NCI-H2227 treated with DMSO at 0.1 percent for 48 hours (cell line): ENCODE measurements at regions not wholly inside any gene's neighbourhood (a gene's known extent, or its start where the extent isn't known, plus 50 kb on each side); places are given as distances from the start of the nearest gene placed in this dataset.
"Not testable (repeated sequence)": the region's sequence is repeated elsewhere in the genome, so short reads cannot be mapped to it uniquely, and the experiment has no call there.

Source experiments
- DNase-seq: peaks from one replicate; lab custom pipeline; 2025; lab: John Stamatoyannopoulos, UW

DNA sequence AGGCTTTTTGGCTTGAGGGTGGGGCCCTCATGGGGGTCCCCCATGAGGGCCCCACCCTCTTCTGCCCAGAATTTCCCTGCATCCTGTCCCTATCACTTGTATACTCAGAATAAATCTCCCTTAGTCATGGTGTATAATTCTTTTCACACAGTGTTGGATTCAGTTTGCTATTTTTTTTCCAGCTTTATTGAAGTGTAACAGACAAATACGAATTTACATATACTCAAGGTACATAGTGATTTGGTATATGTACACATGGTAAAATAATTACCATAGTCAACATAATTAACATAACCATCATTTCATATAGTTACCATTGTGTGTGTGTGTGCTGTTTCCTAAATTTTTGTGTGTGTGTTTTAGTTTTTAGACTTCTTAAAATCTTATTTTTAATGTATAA lies 289.4 kb downstream of the CNTNAP3B start:
- DNase-seq: not testable (repeated sequence)

DNA sequence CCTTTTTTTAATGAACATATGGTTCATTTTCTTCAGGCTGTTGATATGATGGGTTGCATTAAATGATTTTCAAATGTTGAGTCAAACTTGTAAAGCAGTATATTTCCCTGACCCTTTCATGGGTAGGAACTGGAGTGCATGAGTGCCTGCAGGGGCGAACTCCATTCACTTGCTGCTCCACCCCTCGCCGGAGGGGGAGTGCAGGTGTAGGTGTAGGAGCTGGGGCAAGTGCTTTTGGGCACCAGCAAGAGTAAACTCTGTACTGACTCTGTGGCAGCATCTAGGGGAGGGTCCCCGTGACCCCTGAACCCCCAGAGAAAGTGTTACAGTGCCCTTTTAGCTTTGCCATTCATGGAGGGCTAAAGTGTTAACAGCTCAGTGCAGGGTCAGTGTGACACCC lies 290.3 kb downstream of the CNTNAP3B start:
- DNase-seq: not testable (repeated sequence)

DNA sequence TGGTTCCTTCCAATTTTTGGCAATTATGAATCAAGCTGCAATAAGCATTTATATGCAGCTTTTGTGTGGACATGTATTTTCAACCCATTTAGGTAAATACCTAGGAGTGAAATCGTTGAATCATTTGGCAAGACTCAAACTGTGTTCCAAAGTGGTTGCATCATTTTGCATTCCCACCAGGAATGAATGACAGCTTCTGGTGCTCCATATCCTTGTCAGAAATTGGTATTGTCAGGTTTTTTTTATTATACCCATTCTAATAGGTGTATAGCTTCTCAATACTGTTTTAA lies 290.7 kb downstream of the CNTNAP3B start:
- not testable (repeated sequence) for DNase-seq

DNA sequence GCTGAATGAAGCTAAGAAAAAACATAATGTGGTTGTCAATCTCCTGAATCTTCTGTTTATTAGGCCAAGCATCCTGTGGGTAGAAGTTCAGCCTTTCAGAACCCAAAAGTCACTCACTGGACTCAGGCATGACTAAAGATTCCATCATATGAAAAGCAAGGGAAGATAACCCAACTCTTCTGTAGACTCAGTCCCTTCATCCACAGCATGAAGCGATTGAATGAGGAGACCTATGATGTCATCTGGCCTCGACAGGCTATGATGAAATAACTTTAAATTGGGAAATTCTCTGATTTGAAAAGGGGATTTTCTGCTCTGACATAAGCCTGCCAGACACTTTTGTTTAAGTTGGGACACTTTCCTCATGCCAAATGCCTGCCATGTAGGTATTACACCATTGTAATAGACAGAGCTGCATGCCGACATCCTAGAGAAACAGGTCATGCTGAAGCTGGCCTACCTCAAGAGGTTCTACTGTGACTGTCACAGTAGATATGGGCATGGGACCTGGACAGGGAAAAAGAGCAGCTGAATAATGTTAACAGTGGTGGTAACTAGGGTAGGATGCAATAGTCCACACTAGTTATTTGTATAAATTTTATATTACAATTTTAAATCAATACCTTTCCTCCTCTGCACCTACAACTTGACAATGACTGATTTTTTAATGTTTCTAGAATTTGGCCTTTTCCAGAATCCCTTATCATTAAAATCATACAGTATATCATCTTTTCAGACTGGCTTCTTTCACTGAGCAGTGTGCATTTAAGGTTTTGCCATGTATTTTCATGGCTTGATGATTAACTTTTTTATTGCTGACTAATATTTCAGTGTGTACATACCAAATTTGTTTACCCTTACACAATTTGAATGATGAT lies 291.3 kb downstream of the CNTNAP3B start:
- not testable (repeated sequence) for DNase-seq

DNA sequence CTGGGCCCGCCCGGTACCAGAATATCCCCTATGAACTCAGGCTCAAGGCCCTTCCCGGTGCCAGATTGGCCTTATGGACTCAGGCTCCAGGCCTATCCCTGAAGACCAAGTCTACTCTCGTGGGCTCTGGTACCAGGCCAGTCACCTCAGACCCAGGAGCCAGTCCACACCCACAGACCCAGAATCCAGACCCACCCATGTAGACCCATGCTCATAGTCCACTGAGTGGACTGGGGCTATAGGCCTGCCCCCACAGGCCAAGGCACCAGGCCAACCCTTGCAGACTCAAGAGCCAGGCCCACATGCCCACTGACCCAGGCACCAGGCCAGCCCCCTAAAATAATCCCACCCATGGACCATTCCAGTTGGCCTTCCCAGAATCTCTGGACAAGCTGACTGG lies 296.1 kb downstream of the CNTNAP3B start:
- not testable (repeated sequence) for DNase-seq

DNA sequence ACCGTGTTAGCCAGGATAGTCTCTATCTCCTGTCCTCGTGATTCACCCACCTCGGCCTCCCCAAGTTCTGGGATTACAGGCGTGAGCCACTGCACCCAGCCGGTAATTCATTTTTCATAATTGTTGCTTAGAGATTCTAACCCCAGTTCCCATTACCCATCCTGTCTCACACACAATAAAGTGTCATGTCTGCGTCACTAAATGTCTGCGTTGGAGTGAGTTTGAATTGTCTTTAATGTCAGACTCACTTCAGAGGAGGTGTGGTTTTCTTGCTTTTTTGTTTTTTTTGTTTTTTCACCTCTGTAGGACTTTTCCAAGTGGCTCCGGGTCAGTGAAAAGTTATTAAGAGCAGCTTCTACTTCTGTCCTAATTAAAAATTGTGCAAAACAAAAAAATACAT lies 304.5 kb downstream of the CNTNAP3B start:
- DNase-seq: not testable (repeated sequence)

DNA sequence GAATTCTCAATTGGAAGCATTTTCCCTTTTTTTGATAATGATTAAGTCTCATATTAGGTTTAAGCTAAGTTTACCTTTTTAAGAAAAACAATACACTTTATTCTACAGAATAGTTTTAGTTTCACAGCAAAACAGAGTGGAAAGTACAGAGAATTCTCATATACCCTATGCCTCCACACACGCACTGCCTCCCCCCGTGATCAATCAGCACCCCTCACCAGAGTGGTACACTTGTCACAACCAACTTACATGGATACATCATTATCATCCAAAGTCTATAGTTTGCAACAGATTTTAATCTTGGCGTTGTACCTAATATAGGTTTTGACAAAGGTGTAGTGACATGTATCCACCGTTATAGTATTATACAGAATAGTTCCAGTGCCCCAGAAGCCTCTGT lies 326.5 kb downstream of the CNTNAP3B start:
- not testable (repeated sequence) for DNase-seq

DNA sequence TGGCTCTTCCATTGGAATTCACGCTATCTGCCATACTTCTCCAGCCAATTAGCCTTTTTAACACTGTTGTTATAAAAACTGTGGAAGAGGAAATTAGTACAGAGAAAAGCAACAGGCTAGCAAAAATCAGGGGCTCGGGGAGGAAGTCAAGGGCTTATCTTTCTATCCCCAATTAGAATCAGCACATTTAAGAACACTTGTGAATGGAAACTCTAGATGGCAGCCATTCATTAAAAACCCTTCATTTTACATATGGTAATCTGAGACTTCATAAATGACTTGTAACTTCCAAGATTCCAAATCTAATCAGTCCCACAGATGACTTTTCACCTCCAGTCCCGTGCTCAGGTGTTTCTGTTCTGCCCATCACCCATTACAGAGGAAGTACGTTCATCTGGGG lies 330.5 kb downstream of the CNTNAP3B start:
- not testable (repeated sequence) for DNase-seq

DNA sequence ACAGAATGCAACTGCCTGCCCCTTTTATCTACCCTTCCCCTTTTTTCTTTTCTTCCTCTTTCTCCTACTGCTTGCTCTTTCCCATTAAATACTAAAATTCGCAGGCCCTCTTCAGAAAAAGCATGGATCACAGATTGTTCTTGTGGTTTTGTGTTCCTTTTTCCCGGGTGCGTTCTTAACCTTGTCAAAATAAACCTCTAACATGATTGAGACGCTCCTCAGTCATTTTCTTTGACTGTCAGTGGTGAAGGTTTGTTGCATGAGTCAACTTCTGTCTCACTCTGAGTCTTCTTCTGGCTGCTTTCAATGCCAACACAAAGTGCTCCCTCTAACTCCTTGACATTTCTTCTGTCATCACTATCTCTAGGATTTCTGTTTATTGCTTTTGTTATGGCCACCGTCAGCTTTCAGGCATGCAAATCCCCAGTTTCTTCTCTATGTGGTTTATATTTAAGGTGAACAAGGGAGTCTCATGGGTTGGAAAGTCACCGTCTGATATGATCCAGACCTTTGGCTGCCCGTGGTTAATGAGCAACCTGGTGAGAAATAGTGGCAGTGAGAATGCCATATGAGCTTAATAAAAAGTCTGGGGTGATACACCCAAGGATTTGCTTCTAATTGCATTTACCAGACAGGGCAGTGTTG lies 338.4 kb downstream of the CNTNAP3B start:
- DNase-seq: not testable (repeated sequence)

DNA sequence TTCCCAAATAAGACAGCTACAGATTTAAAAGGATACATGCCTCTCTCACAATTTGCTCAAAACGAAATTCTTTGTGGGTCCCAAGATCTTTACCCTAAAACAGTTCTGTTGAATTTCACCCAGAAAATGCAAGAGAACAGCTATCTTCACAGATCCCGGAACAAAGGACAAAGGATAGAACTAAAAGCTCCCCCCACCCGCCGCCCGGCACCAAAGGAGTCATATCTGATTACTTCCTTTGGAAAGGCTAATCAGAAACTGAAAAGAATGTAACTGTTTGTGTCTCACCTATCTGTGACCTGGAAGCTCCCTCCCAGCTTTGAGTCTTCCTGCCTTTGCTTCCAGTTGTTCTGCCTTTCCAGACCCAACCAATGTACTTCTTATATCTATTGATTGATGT lies 339.2 kb downstream of the CNTNAP3B start:
- DNase-seq: not testable (repeated sequence)

DNA sequence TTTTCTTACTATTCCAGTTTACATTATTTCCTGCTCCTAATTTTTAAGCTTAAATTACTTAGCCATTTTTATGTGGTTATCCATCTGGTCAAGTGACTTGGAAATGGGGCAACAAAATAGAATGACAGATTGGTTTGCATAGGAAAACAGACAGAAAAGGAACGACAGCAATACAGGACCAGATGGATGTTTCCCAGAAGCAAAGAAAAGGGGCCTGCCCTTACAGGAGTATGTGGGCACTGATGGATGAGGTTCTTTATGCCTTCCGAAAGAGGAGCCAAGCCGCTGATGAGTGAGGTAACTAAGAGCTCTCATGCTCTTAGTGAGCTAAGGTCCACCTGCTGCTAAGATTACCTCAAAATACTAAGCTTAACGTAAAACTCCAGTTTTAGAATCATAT lies 339.8 kb downstream of the CNTNAP3B start:
- not testable (repeated sequence) for DNase-seq

DNA sequence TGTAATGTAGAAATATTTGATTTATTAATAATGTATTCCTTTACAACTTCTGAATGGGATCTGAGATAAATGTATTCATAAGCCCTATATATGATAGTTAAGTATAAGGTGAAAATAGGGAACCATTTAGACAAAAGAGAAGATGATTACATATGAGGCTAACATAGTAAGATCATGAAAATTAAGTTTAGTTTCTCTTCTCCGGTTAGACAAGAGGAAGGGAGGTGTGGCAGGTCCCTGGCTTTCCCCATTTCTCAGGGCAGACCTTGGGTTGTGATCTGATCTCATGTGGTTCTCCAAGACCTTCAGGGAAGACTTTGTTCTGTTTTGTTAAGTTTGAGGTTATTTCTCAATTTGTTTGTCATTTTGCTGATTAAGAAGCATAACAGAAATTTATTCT lies 341.3 kb downstream of the CNTNAP3B start:
- not testable (repeated sequence) for DNase-seq

DNA sequence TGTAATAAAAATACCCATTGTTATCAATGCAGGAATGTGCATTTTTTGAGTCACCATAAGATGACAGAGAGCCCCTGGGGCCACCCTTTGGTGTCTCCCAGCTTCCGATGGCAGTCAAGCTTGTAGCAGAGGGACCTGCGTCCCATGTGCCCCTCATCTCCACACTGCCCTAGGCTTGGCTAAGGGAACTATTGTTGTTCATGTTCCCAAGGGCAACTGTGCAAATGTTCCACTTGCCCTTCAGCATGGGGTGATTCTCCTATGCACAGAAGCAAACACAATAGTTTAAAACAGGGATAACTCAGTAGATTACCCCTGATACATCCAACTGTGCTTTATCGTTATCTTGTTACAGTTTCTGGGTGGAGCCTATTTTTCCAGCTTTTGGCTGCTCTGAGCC lies 342.0 kb downstream of the CNTNAP3B start:
- not testable (repeated sequence) for DNase-seq

DNA sequence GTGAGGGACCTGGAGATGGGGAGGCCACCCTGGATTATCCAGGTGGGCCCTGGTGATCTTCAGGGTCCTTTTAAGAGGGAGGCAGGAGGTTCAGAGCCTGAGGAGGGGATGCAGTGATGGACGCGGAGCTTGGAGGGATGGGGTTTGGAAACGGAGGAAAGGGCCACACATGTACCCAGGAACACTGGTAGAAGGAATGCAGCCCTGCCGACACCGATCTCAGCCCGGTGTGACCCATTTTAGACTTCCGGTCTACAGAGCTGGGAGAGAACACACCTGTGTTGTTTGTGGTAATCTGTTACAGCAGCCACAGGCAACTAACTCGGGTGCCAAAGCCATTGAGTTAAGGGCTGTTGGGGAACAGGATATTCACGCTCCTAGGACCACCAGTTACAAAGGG lies 345.2 kb downstream of the CNTNAP3B start:
- not testable (repeated sequence) for DNase-seq

DNA sequence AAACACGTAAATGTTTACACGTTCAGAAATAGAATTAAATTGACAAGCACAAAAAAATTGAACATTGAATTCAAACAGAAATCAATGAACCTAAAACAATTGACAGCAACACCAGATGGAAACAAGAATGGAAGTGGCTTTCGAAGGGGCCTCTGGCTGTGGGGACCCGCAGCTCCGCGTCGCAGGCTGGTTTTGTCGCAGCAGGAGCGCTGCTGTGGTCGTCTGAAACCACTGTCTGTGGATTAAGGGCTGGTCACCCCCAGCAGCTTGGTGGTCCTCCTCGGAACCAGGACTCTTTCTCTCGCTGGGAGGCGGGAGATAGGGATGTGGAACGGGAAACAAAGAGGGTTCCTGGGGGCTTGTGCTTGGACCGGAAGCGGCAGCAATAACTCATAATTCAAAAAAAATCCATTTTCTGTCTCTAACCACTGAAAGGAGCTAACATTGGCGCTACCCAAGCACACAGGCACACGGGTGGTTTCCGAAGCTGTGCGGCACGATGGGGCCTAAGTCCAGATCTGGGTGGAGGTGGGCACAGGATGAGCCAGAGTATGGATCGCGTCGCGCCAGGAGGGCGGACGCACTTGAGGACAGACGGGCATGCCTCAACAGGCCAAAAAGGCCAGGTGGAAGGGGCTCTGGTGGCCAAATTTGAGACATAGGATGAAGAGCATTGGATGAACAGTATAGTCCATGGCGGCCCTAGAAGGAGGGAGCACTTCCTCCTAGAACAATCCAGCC lies 346.0 kb downstream of the CNTNAP3B start:
- not testable (repeated sequence) for DNase-seq

DNA sequence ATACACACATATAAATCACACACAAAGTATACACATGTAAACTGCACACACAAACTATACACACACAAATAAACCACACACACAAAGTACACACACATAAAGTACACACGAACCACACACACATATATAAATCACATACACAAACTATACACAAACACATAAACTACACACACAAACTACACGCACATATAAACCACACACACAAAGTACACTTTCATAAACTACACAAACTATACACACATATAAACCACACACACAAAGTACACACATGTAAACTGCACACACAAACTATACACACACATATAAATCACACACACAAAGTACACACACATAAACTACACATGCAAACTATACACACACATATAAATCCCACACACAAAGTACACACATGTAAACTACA lies 347.3 kb downstream of the CNTNAP3B start:
- DNase-seq: not testable (repeated sequence)

DNA sequence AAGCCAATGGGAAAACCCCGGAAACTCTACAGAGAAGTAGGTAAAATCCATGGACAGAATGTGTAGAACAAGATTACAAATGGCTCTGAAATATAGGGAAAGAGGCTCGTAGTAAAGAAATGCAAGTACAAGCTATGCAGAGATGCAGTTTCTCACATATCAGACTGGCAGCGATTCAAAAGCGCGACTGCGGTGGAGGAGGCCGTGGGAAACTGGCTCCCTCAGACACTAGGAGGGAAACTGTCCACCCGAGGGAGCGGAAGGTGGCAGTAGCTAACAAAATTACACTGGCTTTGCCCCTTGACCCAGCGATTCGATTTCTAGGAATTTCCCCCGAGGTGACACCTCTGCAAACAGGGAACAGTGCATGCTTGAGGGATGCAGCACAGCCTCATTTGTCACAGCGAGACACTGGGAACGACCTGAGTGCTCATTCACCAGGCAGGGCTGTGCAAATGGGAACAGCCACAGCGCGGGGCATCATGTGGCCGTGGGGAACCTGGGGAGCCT lies 349.3 kb downstream of the CNTNAP3B start:
- not testable (repeated sequence) for DNase-seq

DNA sequence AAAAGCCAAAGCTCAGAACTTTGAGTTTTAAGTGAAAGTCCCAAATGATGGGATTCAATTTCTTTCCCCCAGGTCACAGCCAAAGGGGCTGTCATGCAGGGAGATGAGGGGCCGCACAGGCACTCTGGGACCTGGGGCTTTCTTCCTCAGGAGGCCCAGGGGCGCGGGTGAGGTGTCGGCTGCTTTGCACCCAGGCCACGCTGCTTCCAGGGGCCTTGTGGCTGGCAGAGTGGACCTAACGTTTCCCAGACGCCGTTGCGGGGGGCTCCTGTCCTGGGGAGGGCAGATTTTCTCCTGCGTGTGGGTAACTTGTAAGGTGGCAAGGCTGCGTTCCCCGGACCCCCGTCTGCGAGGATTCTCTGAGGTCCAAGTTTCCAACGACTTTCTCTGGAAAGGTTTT lies 350.0 kb downstream of the CNTNAP3B start:
- DNase-seq: not testable (repeated sequence)

DNA sequence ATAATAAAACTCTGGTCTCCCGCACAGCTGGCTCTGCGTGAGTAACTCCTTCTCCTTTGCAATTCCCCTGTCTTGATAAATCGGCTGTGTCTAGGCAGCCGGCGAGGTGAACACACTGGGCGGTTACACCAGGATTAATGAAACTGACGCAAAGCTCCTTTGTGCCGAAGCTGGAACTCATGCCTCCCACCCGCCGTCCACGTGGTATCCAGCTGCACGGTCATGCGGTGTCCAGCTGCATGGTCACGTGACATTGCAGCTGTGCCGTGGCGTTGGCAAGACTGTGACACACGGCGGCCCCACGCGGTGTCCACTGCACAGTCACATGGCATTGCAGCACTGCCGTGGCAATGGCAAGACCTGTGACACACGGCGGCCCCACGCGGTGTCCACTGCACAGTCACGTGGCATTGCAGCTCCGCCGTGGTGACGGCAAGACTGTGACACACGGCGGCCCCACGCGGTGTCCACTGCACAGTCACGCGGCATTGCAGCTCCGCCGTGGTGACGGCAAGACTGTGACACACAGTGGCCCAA lies 350.6 kb downstream of the CNTNAP3B start:
- not testable (repeated sequence) for DNase-seq

DNA sequence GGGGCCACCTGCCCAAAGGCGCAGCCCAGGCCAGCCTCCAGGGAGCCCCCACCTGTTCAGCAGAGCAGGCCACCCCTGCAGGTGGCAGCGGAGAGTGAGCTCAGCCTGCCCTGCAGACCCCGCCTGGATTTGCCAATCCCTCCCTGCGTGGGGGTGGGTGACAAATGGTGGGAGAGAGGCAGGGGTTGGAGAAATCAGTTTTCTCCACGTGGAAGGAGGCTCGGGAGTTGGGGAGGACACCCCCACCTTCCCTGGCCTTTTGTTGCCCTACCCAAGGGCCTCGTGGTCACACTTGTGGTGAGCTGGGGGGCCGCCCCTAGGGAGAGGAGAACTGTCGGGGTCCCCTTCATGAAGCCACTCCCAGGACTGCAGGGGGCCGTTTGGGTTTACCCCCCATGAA lies 351.7 kb downstream of the CNTNAP3B start:
- DNase-seq: not testable (repeated sequence)

DNA sequence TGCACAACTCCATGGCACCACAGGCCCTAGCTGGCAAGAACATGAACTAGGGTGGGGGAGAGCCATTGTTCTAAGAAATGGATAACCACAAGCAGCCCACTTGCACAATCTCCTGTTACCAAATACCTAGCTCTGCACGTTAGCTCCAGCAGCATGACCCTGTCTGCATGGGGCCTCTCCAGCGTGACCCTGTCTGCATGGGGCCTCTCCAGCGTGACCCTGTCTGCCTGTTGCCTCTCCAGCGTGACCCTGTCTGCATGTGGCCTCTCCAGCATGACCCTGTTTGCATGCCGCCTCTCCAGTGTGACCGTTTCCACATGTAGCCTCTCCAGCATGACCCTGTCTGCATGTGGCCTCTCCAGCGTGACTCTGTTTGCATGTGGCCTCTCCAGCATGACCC lies 356.7 kb downstream of the CNTNAP3B start:
- DNase-seq: not testable (repeated sequence)

DNA sequence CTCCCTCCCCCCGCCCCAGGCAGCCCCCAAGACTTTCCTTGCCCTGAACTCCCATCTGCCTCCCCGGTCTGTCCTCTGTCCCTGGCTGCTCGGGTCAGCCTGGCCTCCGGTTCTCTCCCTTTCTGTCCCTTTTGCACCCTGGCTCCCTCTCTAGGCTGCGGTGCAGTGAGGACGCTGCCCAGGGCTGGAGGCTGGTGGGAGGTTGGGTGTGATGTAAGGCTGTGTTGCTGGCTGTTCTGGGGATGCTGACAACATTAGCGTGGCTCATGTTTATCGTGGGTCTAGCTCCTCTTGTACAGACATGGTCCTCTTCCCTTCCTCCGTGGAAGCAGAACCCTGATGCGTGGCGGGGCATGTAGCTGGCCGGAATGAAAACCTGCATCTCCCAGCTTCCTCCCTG lies 357.5 kb downstream of the CNTNAP3B start:
- not testable (repeated sequence) for DNase-seq
